MCF 10A (cell line): ENCODE measurements at regions not wholly inside any gene's neighbourhood (a gene's known extent, or its start where the extent isn't known, plus 50 kb on each side); places are given as distances from the start of the nearest gene placed in this dataset.

Source experiments
- BruUV-seq: library from RNA; stranded (reverse); fragments of 400-500 nt; replicated peaks from 2 replicates; lab custom pipeline; 2021; lab: Mats Ljungman, UMichigan
- CTCF ChIA-PET: fragments of 300-600 bp; sonication (Branson Sonifier 250); formaldehyde crosslinking; extraction: SDS; loops from one replicate; lab custom pipeline; 2021; ENCODE audit warnings: antibody characterized with exemption, inconsistent platforms; lab: Yijun Ruan, JAX
- POLR2A ChIA-PET: fragments of 300-600, 350-650 bp; sonication (Branson Sonifier 250); formaldehyde crosslinking; extraction: SDS; loops from one replicate; lab custom pipeline; 2020; ENCODE audit warnings: antibody characterized with exemption, inconsistent platforms; lab: Yijun Ruan, JAX
- DNase-seq: peaks from one replicate; pipeline ENCODE4 v3.0.0-alpha.2; 2018; ENCODE audit not compliant: unreplicated experiment
- H3K27ac Mint-ChIP-seq: one replicate; pipeline ENCODE4 v1.8.0; 2022; ENCODE audit warnings: mild to moderate bottlenecking, low read depth, mixed read lengths; ENCODE audit not compliant: unreplicated experiment
- H3K27me3 Mint-ChIP-seq: one replicate; pipeline ENCODE4 v1.8.0; 2022; ENCODE audit warnings: mixed read lengths; ENCODE audit not compliant: insufficient read depth, unreplicated experiment
- H3K36me3 Mint-ChIP-seq: one replicate; pipeline ENCODE4 v1.8.0; 2022; ENCODE audit warnings: mild to moderate bottlenecking, moderate library complexity, mixed read lengths; ENCODE audit not compliant: insufficient read depth, unreplicated experiment
- H3K4me1 Mint-ChIP-seq: one replicate; pipeline ENCODE4 v1.8.0; 2022; ENCODE audit warnings: mixed read lengths; ENCODE audit not compliant: insufficient read depth, unreplicated experiment
- H3K4me3 Mint-ChIP-seq: one replicate; pipeline ENCODE4 v1.8.0; 2022; ENCODE audit warnings: mild to moderate bottlenecking, moderate library complexity, mixed read lengths; ENCODE audit not compliant: unreplicated experiment
- H3K9me3 Mint-ChIP-seq: one replicate; pipeline ENCODE4 v1.8.0; 2022; ENCODE audit warnings: mixed read lengths; ENCODE audit not compliant: unreplicated experiment
- intact Hi-C: fragments of 100-400 bp; cut with micrococcal nuclease; formaldehyde crosslinking; loops from 2 replicates; pipeline ENCODE4 v1.14.1; 2022
- TF ChIP-seq, protein P1 (sequence below): fragments of 200-600 bp; IDR thresholded peaks from one replicate; pipeline ENCODE4 v1.8.0; 2022; ENCODE audit warnings: antibody characterized with exemption, mild to moderate bottlenecking; ENCODE audit not compliant: unreplicated experiment

DNA sequence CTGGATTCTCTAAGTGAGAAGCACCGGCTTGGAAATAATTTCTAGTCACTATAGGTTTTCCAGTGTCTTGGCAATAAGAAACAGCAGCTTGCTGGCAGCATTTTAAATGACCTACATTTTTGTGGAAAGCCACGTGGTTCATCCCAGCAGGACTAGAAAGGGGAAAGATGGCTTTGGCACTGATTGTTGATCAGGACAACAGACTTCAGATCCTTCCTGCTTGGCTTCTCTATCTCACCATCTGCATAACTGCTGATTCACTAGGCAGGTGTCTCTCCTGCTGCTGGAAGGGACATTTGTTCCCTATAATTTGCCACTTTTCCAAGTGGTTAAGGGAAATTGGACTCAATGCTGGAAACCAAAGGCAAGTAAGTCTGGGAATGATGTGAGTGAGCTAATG is 131.0 kb downstream of the TTC8 start:
- no TSS peak for BruUV-seq
- CTCF ChIA-PET = interaction anchor here (0.6 kb wide), 1 partner anchor 984 kb away, joined by 3 read pairs; no protein-coding TSS in a partner anchor

DNA sequence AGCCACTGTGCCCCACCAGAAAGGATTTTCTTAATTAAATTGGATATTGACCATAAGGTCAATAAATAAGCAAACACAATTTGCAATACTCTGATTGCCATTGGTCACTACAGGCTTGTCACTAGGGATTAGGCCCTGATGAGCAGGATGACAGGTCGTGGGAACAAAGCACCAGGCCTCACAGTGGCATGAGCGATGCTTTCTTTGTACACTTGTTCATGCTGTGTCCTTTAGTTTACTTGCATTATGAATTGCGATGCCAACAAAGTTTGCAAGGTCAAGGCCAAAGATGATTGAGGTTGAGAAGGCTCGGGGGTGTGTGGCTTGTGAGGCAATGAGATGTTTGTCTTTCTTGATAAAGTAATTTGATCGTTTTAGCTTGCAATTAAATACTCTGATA is 136.0 kb downstream of the TTC8 start:
- no peaks in the 10 kb centered on the region for H3K9me3 Mint-ChIP-seq
- no peak for DNase-seq

More for the DNA sequence above, 131.0 kb downstream of the TTC8 start:
- Mint-ChIP-seq H3K4me3 (no peak overlapping the region), H3K27ac (no peak overlapping the region), H3K36me3 (no peaks in the 10 kb centered on the region), H3K9me3 (peaks cover 11% of the 10 kb centered on the region), H3K27me3 (no peaks in the 10 kb centered on the region), H3K4me1 (no peaks in the 10 kb centered on the region)
- POLR2A ChIA-PET = no interaction called here
- TF ChIP-seq, protein P1, sequence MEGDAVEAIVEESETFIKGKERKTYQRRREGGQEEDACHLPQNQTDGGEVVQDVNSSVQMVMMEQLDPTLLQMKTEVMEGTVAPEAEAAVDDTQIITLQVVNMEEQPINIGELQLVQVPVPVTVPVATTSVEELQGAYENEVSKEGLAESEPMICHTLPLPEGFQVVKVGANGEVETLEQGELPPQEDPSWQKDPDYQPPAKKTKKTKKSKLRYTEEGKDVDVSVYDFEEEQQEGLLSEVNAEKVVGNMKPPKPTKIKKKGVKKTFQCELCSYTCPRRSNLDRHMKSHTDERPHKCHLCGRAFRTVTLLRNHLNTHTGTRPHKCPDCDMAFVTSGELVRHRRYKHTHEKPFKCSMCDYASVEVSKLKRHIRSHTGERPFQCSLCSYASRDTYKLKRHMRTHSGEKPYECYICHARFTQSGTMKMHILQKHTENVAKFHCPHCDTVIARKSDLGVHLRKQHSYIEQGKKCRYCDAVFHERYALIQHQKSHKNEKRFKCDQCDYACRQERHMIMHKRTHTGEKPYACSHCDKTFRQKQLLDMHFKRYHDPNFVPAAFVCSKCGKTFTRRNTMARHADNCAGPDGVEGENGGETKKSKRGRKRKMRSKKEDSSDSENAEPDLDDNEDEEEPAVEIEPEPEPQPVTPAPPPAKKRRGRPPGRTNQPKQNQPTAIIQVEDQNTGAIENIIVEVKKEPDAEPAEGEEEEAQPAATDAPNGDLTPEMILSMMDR = no peak
- intact Hi-C loops = no loop called here
- DNase-seq = no peak

DNA sequence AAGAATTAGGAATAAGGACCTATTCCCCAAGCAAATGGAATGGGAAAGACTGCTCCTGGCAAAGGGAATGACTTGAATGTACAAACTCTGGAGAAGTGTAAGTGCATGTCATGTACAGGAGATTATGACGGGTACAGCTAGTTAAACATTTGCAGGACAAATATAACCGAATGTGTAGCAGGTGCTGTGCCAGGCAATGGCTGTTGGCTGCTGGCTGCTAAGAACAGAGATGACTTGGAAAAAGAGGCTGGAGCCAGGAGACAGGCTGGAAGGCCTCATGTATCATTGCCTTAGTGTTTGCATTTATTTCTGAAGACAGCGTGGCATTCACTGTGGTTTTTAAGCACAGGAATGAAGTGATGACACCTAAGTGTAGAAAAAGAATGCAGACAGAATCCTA is 136.8 kb downstream of the TTC8 start:
- intact Hi-C loops = no loop called here
- no peak for DNase-seq
- no peaks in the 10 kb centered on the region for H3K36me3 Mint-ChIP-seq
- no peak overlapping the region for H3K4me3 Mint-ChIP-seq
- no peaks in the 10 kb centered on the region for H3K9me3 Mint-ChIP-seq
- ChIA-PET CTCF (no interaction called here), POLR2A (no interaction called here)
- H3K27me3 Mint-ChIP-seq = no peaks in the 10 kb centered on the region
- no peak overlapping the region for H3K27ac Mint-ChIP-seq
- no TSS peak for BruUV-seq
- TF ChIP-seq, protein P1 = no peak
- no peaks in the 10 kb centered on the region for H3K4me1 Mint-ChIP-seq

More for the DNA sequence above, 136.0 kb downstream of the TTC8 start:
- no peaks in the 10 kb centered on the region for H3K27me3 Mint-ChIP-seq
- ChIA-PET CTCF (interaction anchor here (0.6 kb wide), 1 partner anchor 684 kb away, joined by 3 read pairs; no protein-coding TSS in a partner anchor), POLR2A (no interaction called here)
- no peak overlapping the region for H3K27ac Mint-ChIP-seq
- no peak overlapping the region for H3K4me3 Mint-ChIP-seq
- no TSS peak for BruUV-seq
- TF ChIP-seq, protein P1 = no peak
- H3K4me1 Mint-ChIP-seq = no peaks in the 10 kb centered on the region
- H3K36me3 Mint-ChIP-seq = no peaks in the 10 kb centered on the region
- intact Hi-C loops = no loop called here

DNA sequence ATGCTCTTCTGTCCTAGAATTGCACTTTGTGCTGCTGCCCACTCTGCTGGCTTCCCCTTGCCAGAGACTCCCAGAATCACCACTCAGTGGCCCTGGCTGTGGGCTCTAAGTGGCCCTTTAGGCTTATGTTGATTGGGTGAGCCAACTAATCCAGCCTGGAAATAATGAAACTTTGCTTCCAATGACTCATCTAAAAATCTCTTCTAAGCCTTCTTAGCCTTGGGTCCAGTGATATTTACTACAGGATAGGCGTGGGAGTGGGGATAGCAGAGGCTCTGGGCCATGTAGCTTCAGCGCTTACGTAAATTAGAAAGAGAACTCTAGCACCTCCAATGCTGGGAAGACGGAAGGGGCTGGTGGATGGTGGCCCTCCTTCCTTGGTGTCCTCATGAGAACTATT is 137.9 kb downstream of the TTC8 start:
- TF ChIP-seq, protein P1 = no peak
- BruUV-seq = no TSS peak
- Mint-ChIP-seq H3K36me3 (no peaks in the 10 kb centered on the region), H3K4me3 (no peak overlapping the region), H3K27ac (no peak overlapping the region), H3K27me3 (no peaks in the 10 kb centered on the region), H3K4me1 (no peaks in the 10 kb centered on the region), H3K9me3 (no peaks in the 10 kb centered on the region)
- CTCF ChIA-PET = no interaction called here
- POLR2A ChIA-PET = no interaction called here
- no peak for DNase-seq
- intact Hi-C loops = no loop called here
